AG04449 (cell line): ENCODE measurements at regions not wholly inside any gene's neighbourhood (a gene's known extent, or its start where the extent isn't known, plus 50 kb on each side); places are given as distances from the start of the nearest gene placed in this dataset.

Experiments used
- CTCF ChIA-PET: fragments of 350-600 bp; formaldehyde crosslinking; extraction: SDS; loops from one replicate; lab custom pipeline; 2021; ENCODE audit warnings: antibody characterized with exemption; lab: Yijun Ruan, JAX
- POLR2A ChIA-PET: fragments of 400-600, 350-600 bp; formaldehyde crosslinking; extraction: SDS; loops from one replicate; lab custom pipeline; 2020; ENCODE audit warnings: antibody characterized with exemption, inconsistent platforms; lab: Yijun Ruan, JAX
- DNase-seq: peaks from one replicate; pipeline ENCODE4 v3.0.0-alpha.2; 2010; ENCODE audit warnings: low read depth, low spot score
- H3K4me3 ChIP-seq: 2 replicates; pipeline ENCODE4 v1.5.1; 2011; ENCODE audit warnings: low read depth, mild to moderate bottlenecking, control low read depth, low read length
- TF ChIP-seq, protein P1 (sequence below): IDR thresholded peaks from one replicate; pipeline ENCODE4 v1.5.1; 2011; ENCODE audit warnings: mild to moderate bottlenecking, moderate library complexity, low read length, control low read depth, inconsistent platforms; ENCODE audit not compliant: insufficient read depth; ENCODE audit errors: missing control alignments

DNA sequence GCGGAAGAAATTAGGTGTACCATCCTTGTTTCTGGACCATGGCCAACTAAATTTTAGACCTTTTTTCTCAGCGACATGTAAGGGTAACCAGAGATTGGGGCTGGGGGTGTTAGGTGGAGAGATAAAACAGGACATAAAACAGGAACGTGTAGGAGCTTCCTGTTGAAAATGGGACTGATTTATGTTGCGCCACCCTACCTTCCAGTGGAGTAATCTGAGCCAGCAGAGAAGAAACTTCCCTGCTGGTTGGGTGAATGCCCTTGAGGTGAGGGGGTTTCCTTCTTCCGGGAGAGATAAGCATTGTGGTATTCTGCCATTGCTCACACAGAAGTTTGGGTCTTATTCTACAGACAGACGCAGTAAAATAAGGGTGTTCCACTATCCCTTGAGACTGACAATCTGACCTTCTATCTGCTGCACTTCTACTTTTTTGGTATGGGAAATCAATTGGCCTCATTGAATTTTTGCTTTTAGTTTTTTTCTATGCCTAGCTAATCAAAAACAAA lies 417.6 kb downstream of the PCNX1 start:
- no peak for DNase-seq
- TF ChIP-seq, protein P1, sequence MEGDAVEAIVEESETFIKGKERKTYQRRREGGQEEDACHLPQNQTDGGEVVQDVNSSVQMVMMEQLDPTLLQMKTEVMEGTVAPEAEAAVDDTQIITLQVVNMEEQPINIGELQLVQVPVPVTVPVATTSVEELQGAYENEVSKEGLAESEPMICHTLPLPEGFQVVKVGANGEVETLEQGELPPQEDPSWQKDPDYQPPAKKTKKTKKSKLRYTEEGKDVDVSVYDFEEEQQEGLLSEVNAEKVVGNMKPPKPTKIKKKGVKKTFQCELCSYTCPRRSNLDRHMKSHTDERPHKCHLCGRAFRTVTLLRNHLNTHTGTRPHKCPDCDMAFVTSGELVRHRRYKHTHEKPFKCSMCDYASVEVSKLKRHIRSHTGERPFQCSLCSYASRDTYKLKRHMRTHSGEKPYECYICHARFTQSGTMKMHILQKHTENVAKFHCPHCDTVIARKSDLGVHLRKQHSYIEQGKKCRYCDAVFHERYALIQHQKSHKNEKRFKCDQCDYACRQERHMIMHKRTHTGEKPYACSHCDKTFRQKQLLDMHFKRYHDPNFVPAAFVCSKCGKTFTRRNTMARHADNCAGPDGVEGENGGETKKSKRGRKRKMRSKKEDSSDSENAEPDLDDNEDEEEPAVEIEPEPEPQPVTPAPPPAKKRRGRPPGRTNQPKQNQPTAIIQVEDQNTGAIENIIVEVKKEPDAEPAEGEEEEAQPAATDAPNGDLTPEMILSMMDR, result no peak
- ChIA-PET CTCF (interaction anchor here (0.7 to 1.5 kb wide), 8 partner anchors 61 to 428 kb away, joined by 3 to 5 read pairs (median 3); no protein-coding TSS in a partner anchor), POLR2A (no interaction called here)
- H3K4me3 ChIP-seq, result no peak overlapping the region

DNA sequence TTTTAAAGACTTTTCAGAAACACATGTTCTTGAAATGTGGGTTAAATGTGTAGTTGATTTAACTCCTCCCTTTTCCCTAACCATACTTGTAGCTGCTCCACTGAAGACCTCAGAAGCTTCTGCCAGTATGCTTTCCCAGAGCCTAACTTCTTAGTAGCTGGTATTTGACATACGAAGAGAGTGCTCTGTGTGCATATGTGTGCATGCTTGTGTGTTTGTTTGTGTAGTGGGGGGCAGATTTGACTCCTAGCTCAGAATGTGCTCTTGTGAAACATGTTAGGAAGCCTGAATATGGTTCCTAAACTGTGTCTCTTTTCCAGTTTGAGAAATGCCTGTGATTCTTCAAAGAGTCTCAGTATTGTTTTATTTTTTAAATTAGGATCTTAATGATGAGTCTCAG lies 420.4 kb downstream of the PCNX1 start:
- no peak for DNase-seq
- TF ChIP-seq, protein P1, result no peak
- CTCF ChIA-PET, result interaction anchor here (0.9 to 2.5 kb wide), 3 partner anchors 25 to 425 kb away, joined by 3 to 9 read pairs (median 4); no protein-coding TSS in a partner anchor
- no peak overlapping the region for H3K4me3 ChIP-seq
- POLR2A ChIA-PET, result no interaction called here

DNA sequence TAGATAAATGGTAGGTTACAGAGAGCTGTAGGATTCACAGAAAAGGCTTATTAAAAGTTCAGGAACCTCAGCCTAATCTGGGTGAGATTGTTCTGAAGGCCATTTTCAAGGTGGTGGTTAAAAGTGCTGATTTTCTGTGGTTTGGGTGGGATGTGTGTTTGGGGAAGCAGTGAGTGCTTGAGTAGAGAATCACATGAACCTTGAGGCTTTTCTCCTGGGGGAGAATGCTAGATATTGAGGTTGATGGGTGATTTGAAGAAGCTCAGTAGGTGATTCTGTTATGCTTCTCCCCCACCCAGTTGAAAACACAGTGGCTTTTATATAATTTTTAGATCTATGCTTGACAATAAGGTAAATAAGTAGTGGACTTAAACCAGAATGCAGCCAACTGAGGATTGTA lies 420.9 kb downstream of the PCNX1 start:
- ChIA-PET POLR2A (no interaction called here), CTCF (interaction anchor here (0.9 to 2.5 kb wide), 3 partner anchors 25 to 424 kb away, joined by 3 to 9 read pairs (median 4); no protein-coding TSS in a partner anchor)
- H3K4me3 ChIP-seq, result no peak overlapping the region
- TF ChIP-seq, protein P1, result no peak
- no peak for DNase-seq

DNA sequence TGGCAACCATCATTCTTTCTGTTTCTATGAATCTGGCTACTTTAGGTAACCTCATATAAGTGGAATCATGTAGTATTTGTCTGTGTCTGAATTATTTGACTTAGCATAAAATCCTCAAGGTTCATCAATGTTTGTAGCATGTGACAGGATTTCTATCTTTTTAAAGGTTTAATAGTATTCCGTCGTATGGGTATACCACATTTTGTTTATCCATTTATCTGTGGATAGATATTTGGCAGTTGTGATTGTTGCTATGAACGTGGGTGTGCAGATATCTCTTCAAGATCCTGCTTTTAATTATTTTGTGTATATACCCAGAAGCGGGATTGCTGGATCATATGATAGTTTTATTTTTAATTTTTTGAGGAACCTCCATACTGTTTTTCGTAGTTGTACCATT lies 421.7 kb downstream of the PCNX1 start:
- ChIA-PET POLR2A (no interaction called here), CTCF (no interaction called here)
- TF ChIP-seq, protein P1, result no peak
- no peak overlapping the region for H3K4me3 ChIP-seq
- no peak for DNase-seq

DNA sequence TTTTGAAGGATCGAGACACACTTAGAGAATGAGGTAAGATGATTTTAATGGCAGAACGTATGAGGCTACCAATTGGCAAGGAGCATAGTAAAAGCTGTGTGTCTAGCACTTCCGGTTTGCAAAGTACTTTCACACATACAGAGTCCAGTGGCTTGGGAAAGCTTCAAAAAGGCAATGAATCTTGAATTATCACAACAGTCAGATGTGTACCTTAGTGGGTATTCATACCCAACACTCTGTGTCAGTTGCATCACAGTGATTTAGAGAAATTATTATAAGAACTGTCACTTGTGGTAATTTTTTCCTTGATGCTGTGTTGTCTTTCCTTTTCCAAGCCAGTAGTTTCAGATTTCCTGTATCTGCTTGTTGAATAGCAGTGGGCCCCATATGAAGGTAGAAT lies 424.1 kb downstream of the PCNX1 start:
- CTCF ChIA-PET, result interaction anchor here (1.0 kb wide), 1 partner anchor 21 kb away, joined by 4 read pairs; no protein-coding TSS in a partner anchor
- TF ChIP-seq, protein P1, result no peak
- DNase-seq, result no peak
- POLR2A ChIA-PET, result no interaction called here
- H3K4me3 ChIP-seq, result no peak overlapping the region

DNA sequence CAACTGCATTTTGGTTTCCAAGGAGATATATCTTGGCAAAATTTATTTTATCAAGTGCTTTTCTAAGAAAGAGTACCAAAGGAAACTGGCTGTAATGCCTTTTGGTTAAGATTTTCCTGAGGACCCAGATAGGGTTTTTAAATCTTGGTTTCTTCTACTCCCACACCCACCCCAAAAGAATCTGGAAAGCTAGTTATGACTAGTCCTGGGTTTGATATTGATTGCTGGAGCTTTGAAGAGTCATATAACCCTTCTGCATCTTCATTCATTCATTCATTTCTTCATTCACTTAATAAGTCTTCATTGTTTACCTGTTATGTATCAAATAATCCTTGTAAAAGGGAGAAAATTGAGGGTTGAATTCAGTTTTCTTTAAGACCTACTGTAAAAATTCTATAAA lies 425.2 kb downstream of the PCNX1 start:
- no peak for DNase-seq
- ChIA-PET POLR2A (interaction anchor here (1.0 kb wide), 1 partner anchor 190 kb away, joined by 4 read pairs; no protein-coding TSS in a partner anchor), CTCF (no interaction called here)
- TF ChIP-seq, protein P1, result no peak
- H3K4me3 ChIP-seq, result no peak overlapping the region
